Endodermal cell (in vitro differentiated cells): ENCODE measurements at regions not wholly inside any gene's neighbourhood (a gene's known extent, or its start where the extent isn't known, plus 50 kb on each side); places are given as distances from the start of the nearest gene placed in this dataset.

Source experiments
- DNase-seq: peaks from one replicate; pipeline ENCODE4 v3.0.0-alpha.2; 2017
- H3K27ac ChIP-seq: 2 replicates; pipeline ENCODE4 v1.5.1; 2013; ENCODE audit warnings: mild to moderate bottlenecking, low read depth, low read length, moderate library complexity
- H3K27me3 ChIP-seq: 2 replicates; pipeline ENCODE4 v1.6.1; 2013; ENCODE audit warnings: mild to moderate bottlenecking, low read length, moderate library complexity; ENCODE audit not compliant: insufficient read depth, control insufficient read depth, poor library complexity, severe bottlenecking
- H3K36me3 ChIP-seq: 2 replicates; pipeline ENCODE4 v1.7.0; 2013; ENCODE audit warnings: mild to moderate bottlenecking, low read length, moderate library complexity; ENCODE audit not compliant: control insufficient read depth, insufficient read depth
- H3K4me1 ChIP-seq: one replicate; pipeline ENCODE4 v1.7.0; 2013; ENCODE audit warnings: low read length; ENCODE audit not compliant: control insufficient read depth, insufficient read depth
- H3K4me3 ChIP-seq: 2 replicates; pipeline ENCODE4 v1.5.1; 2013; ENCODE audit warnings: mild to moderate bottlenecking, low read length, moderate library complexity
- H3K9ac ChIP-seq: 2 replicates; pipeline ENCODE4 v1.6.1; 2013; ENCODE audit warnings: mild to moderate bottlenecking, low read length, moderate library complexity; ENCODE audit not compliant: poor library complexity, severe bottlenecking; ENCODE audit errors: extremely low read depth
- H3K9me3 ChIP-seq: 2 replicates; pipeline ENCODE4 v1.6.1; 2013; ENCODE audit warnings: mild to moderate bottlenecking, low read length, moderate library complexity; ENCODE audit not compliant: control insufficient read depth
- H3K27ac Mint-ChIP-seq: 2 replicates; pipeline ENCODE4 v1.8.0; 2020; ENCODE audit warnings: mixed read lengths
- H3K27me3 Mint-ChIP-seq: 2 replicates; pipeline ENCODE4 v1.8.0; 2021; ENCODE audit warnings: mild to moderate bottlenecking, mixed read lengths; ENCODE audit not compliant: insufficient read depth
- H3K36me3 Mint-ChIP-seq: 2 replicates; pipeline ENCODE4 v1.8.0; 2020; ENCODE audit warnings: low read depth, mixed read lengths
- H3K4me1 Mint-ChIP-seq: 2 replicates; pipeline ENCODE4 v1.8.0; 2020; ENCODE audit warnings: mixed read lengths
- H3K4me3 Mint-ChIP-seq: 2 replicates; pipeline ENCODE4 v1.8.0; 2020; ENCODE audit warnings: mild to moderate bottlenecking, moderate library complexity, mixed read lengths
- H3K9me3 Mint-ChIP-seq: 2 replicates; pipeline ENCODE4 v1.8.0; 2020; ENCODE audit warnings: mild to moderate bottlenecking, mixed read lengths
- WGBS, 2 experiments: methylation state at CpG; one replicate each; pipeline versions ENCODE4 v1.1.5 to v1.1.7; 2013; ENCODE audit warnings: missing lambda C conversion rate in 2 of 2, mixed read lengths in 1 of 2; ENCODE audit not compliant: insufficient coverage in 1 of 2, insufficient read length in 1 of 2; 5-methylcytosine and 5-hydroxymethylcytosine counted together
- TF ChIP-seq, protein P1 (sequence below): fragments of 200-600 bp; sonication (generic); conservative IDR thresholded peaks from 2 replicates; pipeline ENCODE4 v1.5.0; 2021; ENCODE audit warnings: antibody characterized with exemption, mild to moderate bottlenecking

GRCh38 chr15:70573121-70573850 is 190.1 kb downstream of the UACA start:
- no peaks in the 10 kb centered on the region for H3K36me3 Mint-ChIP-seq
- H3K27ac Mint-ChIP-seq: no peak overlapping the region
- no peaks in the 10 kb centered on the region for H3K4me1 Mint-ChIP-seq
- WGBS, 2 experiments: 92 to 100% methylated on average over 9 to 11 of the region's 12 CpGs
- H3K9me3 Mint-ChIP-seq: peaks cover 18% of the 10 kb centered on the region
- no peaks in the 10 kb centered on the region for H3K4me1 ChIP-seq
- H3K4me3 ChIP-seq: no peak overlapping the region
- peak; percentile 20 for DNase-seq
- TF ChIP-seq, protein P1, sequence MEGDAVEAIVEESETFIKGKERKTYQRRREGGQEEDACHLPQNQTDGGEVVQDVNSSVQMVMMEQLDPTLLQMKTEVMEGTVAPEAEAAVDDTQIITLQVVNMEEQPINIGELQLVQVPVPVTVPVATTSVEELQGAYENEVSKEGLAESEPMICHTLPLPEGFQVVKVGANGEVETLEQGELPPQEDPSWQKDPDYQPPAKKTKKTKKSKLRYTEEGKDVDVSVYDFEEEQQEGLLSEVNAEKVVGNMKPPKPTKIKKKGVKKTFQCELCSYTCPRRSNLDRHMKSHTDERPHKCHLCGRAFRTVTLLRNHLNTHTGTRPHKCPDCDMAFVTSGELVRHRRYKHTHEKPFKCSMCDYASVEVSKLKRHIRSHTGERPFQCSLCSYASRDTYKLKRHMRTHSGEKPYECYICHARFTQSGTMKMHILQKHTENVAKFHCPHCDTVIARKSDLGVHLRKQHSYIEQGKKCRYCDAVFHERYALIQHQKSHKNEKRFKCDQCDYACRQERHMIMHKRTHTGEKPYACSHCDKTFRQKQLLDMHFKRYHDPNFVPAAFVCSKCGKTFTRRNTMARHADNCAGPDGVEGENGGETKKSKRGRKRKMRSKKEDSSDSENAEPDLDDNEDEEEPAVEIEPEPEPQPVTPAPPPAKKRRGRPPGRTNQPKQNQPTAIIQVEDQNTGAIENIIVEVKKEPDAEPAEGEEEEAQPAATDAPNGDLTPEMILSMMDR: no peak
- peaks cover 2% of the 10 kb centered on the region for H3K27me3 Mint-ChIP-seq
- no peaks in the 10 kb centered on the region for H3K36me3 ChIP-seq
- no peak overlapping the region for H3K9ac ChIP-seq
- H3K27me3 ChIP-seq: no peaks in the 10 kb centered on the region
- H3K27ac ChIP-seq: no peak overlapping the region
- no peak overlapping the region for H3K4me3 Mint-ChIP-seq
- H3K9me3 ChIP-seq: peaks cover 11% of the 10 kb centered on the region

- WGBS, 2 experiments: 84 to 91% methylated on average over 4 to 6 of the region's 6 CpGs
- Histone ChIP-seq H3K27me3 (no peaks in the 10 kb centered on the region), H3K9me3 (peaks cover 10% of the 10 kb centered on the region), H3K9ac (no peak overlapping the region), H3K27ac (no peak overlapping the region), H3K36me3 (no peaks in the 10 kb centered on the region), H3K4me1 (peaks cover 2% of the 10 kb centered on the region), H3K4me3 (no peak overlapping the region)
- Mint-ChIP-seq H3K27ac (no peak overlapping the region), H3K4me3 (no peak overlapping the region), H3K27me3 (no peaks in the 10 kb centered on the region), H3K36me3 (no peaks in the 10 kb centered on the region), H3K9me3 (peaks cover 13% of the 10 kb centered on the region), H3K4me1 (peaks cover 5% of the 10 kb centered on the region)
- peak; percentile 7 for DNase-seq
- TF ChIP-seq, protein P1: no peak
Measured at GRCh38 chr15:70569714-70570231, 193.6 kb downstream of the UACA start.

DNA sequence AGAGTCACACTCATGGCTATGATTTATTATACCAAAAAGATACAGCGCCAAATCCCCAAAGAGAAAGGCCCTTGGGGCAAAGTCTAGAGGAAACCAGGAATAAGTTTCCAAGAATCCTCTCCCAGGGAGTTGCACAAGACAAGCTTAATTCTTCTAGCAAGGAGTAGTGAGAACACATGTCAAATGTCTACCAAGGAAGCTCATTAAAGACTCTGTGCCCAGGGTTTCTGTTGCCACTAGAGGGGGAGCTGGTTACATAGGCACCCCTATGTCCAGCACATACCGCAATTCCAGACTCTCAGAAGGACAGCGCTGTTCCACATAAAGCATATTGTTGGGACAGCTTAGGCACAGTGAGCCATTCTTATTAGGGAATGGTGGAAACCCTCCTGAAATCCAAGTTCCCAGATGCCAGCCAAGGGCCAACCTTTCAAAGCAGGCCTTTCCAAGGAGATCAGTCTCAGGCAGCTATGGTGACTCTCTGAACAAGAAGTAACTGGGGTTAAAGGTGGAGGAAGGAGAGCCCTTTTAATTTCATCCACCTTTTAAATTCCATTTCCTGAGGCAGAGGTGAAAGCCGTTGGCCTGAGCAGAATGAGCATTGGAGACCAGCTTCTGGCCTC is 194.2 kb downstream of the UACA start:
- peak; percentile 63 for DNase-seq
- H3K27ac ChIP-seq: no peak overlapping the region
- Mint-ChIP-seq H3K4me3 (no peak overlapping the region), H3K36me3 (no peaks in the 10 kb centered on the region), H3K4me1 (peaks cover 5% of the 10 kb centered on the region), H3K27me3 (no peaks in the 10 kb centered on the region), H3K27ac (no peak overlapping the region), H3K9me3 (peaks cover 8% of the 10 kb centered on the region)
- H3K36me3 ChIP-seq: no peaks in the 10 kb centered on the region
- WGBS, 2 experiments: 82 to 90% methylated on average over 4 of the region's 4 CpGs
- no peak overlapping the region for H3K9ac ChIP-seq
- peaks cover 2% of the 10 kb centered on the region for H3K4me1 ChIP-seq
- no peak overlapping the region for H3K4me3 ChIP-seq
- no peaks in the 10 kb centered on the region for H3K27me3 ChIP-seq
- H3K9me3 ChIP-seq: peaks cover 5% of the 10 kb centered on the region
- TF ChIP-seq, protein P1: peak; percentile 73
